Dendritic cell treated with granulocyte-macrophage colony-stimulating factor and Interleukin-4, amounts not matched to agents 40 ng/mL and 50 ng/mL, for 4 days (primary cell): ENCODE measurements at regions not wholly inside any gene's neighbourhood (a gene's known extent, or its start where the extent isn't known, plus 50 kb on each side); places are given as distances from the start of the nearest gene placed in this dataset.

Experiments used
- H3K27ac Mint-ChIP-seq: one replicate; pipeline ENCODE4 v1.8.0; 2022; ENCODE audit warnings: mild to moderate bottlenecking, mixed read lengths
- H3K27me3 Mint-ChIP-seq: one replicate; pipeline ENCODE4 v1.8.0; 2022; ENCODE audit warnings: mild to moderate bottlenecking, mixed read lengths
- H3K36me3 Mint-ChIP-seq: one replicate; pipeline ENCODE4 v1.8.0; 2022; ENCODE audit warnings: low read depth, mixed read lengths
- H3K4me1 Mint-ChIP-seq: one replicate; pipeline ENCODE4 v1.8.0; 2022; ENCODE audit warnings: low read depth, mixed read lengths
- H3K4me3 Mint-ChIP-seq: one replicate; pipeline ENCODE4 v1.8.0; 2022; ENCODE audit warnings: mild to moderate bottlenecking, moderate library complexity, mixed read lengths
- H3K9me3 Mint-ChIP-seq: one replicate; pipeline ENCODE4 v1.8.0; 2022; ENCODE audit warnings: mixed read lengths
- intact Hi-C: fragments of 100-400 bp; cut with micrococcal nuclease; formaldehyde crosslinking; loops from one replicate; pipeline ENCODE4 v1.15.0; 2022

- no peaks in the 10 kb centered on the region for H3K4me1 Mint-ChIP-seq
- H3K27ac Mint-ChIP-seq: no peak overlapping the region
- no peaks in the 10 kb centered on the region for H3K36me3 Mint-ChIP-seq
- H3K27me3 Mint-ChIP-seq: no peaks in the 10 kb centered on the region
- intact Hi-C loops: no loop called here
- H3K9me3 Mint-ChIP-seq: no peaks in the 10 kb centered on the region
- no peak overlapping the region for H3K4me3 Mint-ChIP-seq
Measured at GRCh38 chr22:48976556-48977535, 850.8 kb downstream of the BRD1 start.

- no peaks in the 10 kb centered on the region for H3K4me1 Mint-ChIP-seq
- intact Hi-C loops: no loop called here
- H3K9me3 Mint-ChIP-seq: no peaks in the 10 kb centered on the region
- no peaks in the 10 kb centered on the region for H3K36me3 Mint-ChIP-seq
- H3K4me3 Mint-ChIP-seq: no peak overlapping the region
- H3K27me3 Mint-ChIP-seq: peaks cover 4% of the 10 kb centered on the region
- H3K27ac Mint-ChIP-seq: no peak overlapping the region
Measured at GRCh38 chr22:48975886-48976285, 851.8 kb downstream of the BRD1 start.

- Mint-ChIP-seq H3K4me1 (no peaks in the 10 kb centered on the region), H3K36me3 (no peaks in the 10 kb centered on the region), H3K9me3 (no peaks in the 10 kb centered on the region), H3K4me3 (no peak overlapping the region), H3K27me3 (peaks cover 4% of the 10 kb centered on the region), H3K27ac (no peak overlapping the region)
- intact Hi-C loops: no loop called here
Measured at GRCh38 chr22:48975316-48975741, 852.3 kb downstream of the BRD1 start.

GRCh38 chr22:48974443-48975315 is 853.0 kb downstream of the BRD1 start:
- Mint-ChIP-seq H3K4me3 (no peak overlapping the region), H3K9me3 (no peaks in the 10 kb centered on the region), H3K27ac (no peak overlapping the region), H3K36me3 (no peaks in the 10 kb centered on the region), H3K4me1 (no peaks in the 10 kb centered on the region), H3K27me3 (peaks cover 4% of the 10 kb centered on the region)
- intact Hi-C loops: no loop called here

GRCh38 chr22:48973694-48974041 is 854.0 kb downstream of the BRD1 start:
- intact Hi-C loops: no loop called here
- no peak overlapping the region for H3K4me3 Mint-ChIP-seq
- no peaks in the 10 kb centered on the region for H3K9me3 Mint-ChIP-seq
- peaks cover 4% of the 10 kb centered on the region for H3K27me3 Mint-ChIP-seq
- H3K27ac Mint-ChIP-seq: no peak overlapping the region
- no peaks in the 10 kb centered on the region for H3K4me1 Mint-ChIP-seq
- H3K36me3 Mint-ChIP-seq: no peaks in the 10 kb centered on the region

- H3K4me1 Mint-ChIP-seq: no peaks in the 10 kb centered on the region
Measured at GRCh38 chr22:48972979-48973693, 854.5 kb downstream of the BRD1 start.

GRCh38 chr22:48968201-48968959 is 859.3 kb downstream of the BRD1 start:
- intact Hi-C loops: no loop called here
- Mint-ChIP-seq H3K4me3 (no peak overlapping the region), H3K27me3 (peaks cover 6% of the 10 kb centered on the region), H3K9me3 (peaks cover 4% of the 10 kb centered on the region), H3K36me3 (no peaks in the 10 kb centered on the region), H3K4me1 (no peaks in the 10 kb centered on the region), H3K27ac (no peak overlapping the region)

More at GRCh38 chr22:48972979-48973693, 854.5 kb downstream of the BRD1 start:
- H3K27me3 Mint-ChIP-seq: peaks cover 4% of the 10 kb centered on the region
- no peak overlapping the region for H3K4me3 Mint-ChIP-seq
- H3K9me3 Mint-ChIP-seq: no peaks in the 10 kb centered on the region
- H3K36me3 Mint-ChIP-seq: no peaks in the 10 kb centered on the region
- H3K27ac Mint-ChIP-seq: no peak overlapping the region
- intact Hi-C loops: no loop called here

- Mint-ChIP-seq H3K27me3 (peaks cover 4% of the 10 kb centered on the region), H3K4me1 (no peaks in the 10 kb centered on the region), H3K27ac (no peak overlapping the region), H3K36me3 (no peaks in the 10 kb centered on the region), H3K9me3 (peaks cover 25% of the 10 kb centered on the region), H3K4me3 (no peak overlapping the region)
- intact Hi-C loops: no loop called here
Measured at GRCh38 chr22:48963405-48963804, 864.3 kb downstream of the BRD1 start.

GRCh38 chr22:48961705-48962104 is 866.0 kb downstream of the BRD1 start:
- Mint-ChIP-seq H3K27ac (no peak overlapping the region), H3K9me3 (peaks cover 30% of the 10 kb centered on the region), H3K27me3 (peaks cover 4% of the 10 kb centered on the region), H3K4me3 (no peak overlapping the region), H3K36me3 (no peaks in the 10 kb centered on the region), H3K4me1 (no peaks in the 10 kb centered on the region)
- intact Hi-C loops: no loop called here

- no peaks in the 10 kb centered on the region for H3K4me1 Mint-ChIP-seq
- no peak overlapping the region for H3K27ac Mint-ChIP-seq
- H3K36me3 Mint-ChIP-seq: no peaks in the 10 kb centered on the region
- peaks cover 34% of the 10 kb centered on the region for H3K9me3 Mint-ChIP-seq
- H3K4me3 Mint-ChIP-seq: no peak overlapping the region
- peaks cover 2% of the 10 kb centered on the region for H3K27me3 Mint-ChIP-seq
- intact Hi-C loops: no loop called here
Measured at GRCh38 chr22:48960980-48961660, 866.6 kb downstream of the BRD1 start.

- intact Hi-C loops: no loop called here
- H3K9me3 Mint-ChIP-seq: peaks cover 34% of the 10 kb centered on the region
- H3K4me3 Mint-ChIP-seq: no peak overlapping the region
- no peaks in the 10 kb centered on the region for H3K4me1 Mint-ChIP-seq
- H3K36me3 Mint-ChIP-seq: no peaks in the 10 kb centered on the region
- H3K27ac Mint-ChIP-seq: no peak overlapping the region
- peaks cover 2% of the 10 kb centered on the region for H3K27me3 Mint-ChIP-seq
Measured at GRCh38 chr22:48960576-48960975, 867.1 kb downstream of the BRD1 start.

GRCh38 chr22:48959496-48959895 is 868.2 kb downstream of the BRD1 start:
- Mint-ChIP-seq H3K9me3 (peaks cover 34% of the 10 kb centered on the region), H3K36me3 (no peaks in the 10 kb centered on the region), H3K27ac (no peak overlapping the region), H3K27me3 (peaks cover 2% of the 10 kb centered on the region), H3K4me3 (no peak overlapping the region), H3K4me1 (no peaks in the 10 kb centered on the region)
- intact Hi-C loops: no loop called here

GRCh38 chr22:48957987-48958321 is 869.7 kb downstream of the BRD1 start:
- no peaks in the 10 kb centered on the region for H3K36me3 Mint-ChIP-seq
- H3K27ac Mint-ChIP-seq: no peak overlapping the region
- no peaks in the 10 kb centered on the region for H3K27me3 Mint-ChIP-seq
- intact Hi-C loops: no loop called here
- H3K4me1 Mint-ChIP-seq: no peaks in the 10 kb centered on the region
- H3K4me3 Mint-ChIP-seq: no peak overlapping the region
- peaks cover 26% of the 10 kb centered on the region for H3K9me3 Mint-ChIP-seq
